T-cell (primary cell): ENCODE measurements at regions not wholly inside any gene's neighbourhood (a gene's known extent, or its start where the extent isn't known, plus 50 kb on each side); places are given as distances from the start of the nearest gene placed in this dataset.

Experiments
- ATAC-seq, 4 experiments: fragments of 200-7000 bp in 3 of 4; fragments of 150-1000 bp in 1 of 4; cut with Tn5 transposase; replicated peaks in 1 of 4; 1 replicate in 3 of 4; 2 replicates in 1 of 4; pipeline ENCODE4 v1.10.0; 2021; ENCODE audit warnings: moderate library complexity in 3 of 4, mild to moderate bottlenecking in 2 of 4, moderate number of reproducible peaks in 1 of 4
- CTCF ChIA-PET, 2 donors: fragments of 300-600 bp; sonication (Branson Sonifier 250); formaldehyde crosslinking; loops; one replicate each; lab custom pipeline; 2022; ENCODE audit warnings: antibody characterized with exemption in 2 of 2; lab: Charles Lee
- POLR2A ChIA-PET, 2 donors: fragments of 300-600 bp; sonication (Branson Sonifier 250); formaldehyde crosslinking; loops; one replicate each; lab custom pipeline; 2022; ENCODE audit warnings: antibody characterized with exemption in 2 of 2; lab: Charles Lee
- DNase-seq, 35 experiments: peaks; one replicate each; pipeline versions ENCODE4 v3.0.0 to v3.0.0-alpha.2; 2013 to 2023
- H3K27ac ChIP-seq: one replicate; pipeline ENCODE4 v1.5.1; 2013; ENCODE audit warnings: low read length
- H3K27me3 ChIP-seq, 2 experiments: replicated peaks in 1 of 2; 1 replicate in 1 of 2; 2 replicates in 1 of 2; pipeline versions ENCODE4 v1.6.1 to v1.7.0; 2013; ENCODE audit warnings: low read length in 1 of 2, mixed read lengths in 1 of 2; ENCODE audit not compliant: control insufficient read depth in 2 of 2, insufficient read depth in 2 of 2; ENCODE audit errors: extremely low read depth in 1 of 2
- H3K36me3 ChIP-seq, 2 donors: 1 replicate in 1 of 2; 2 replicates in 1 of 2; pipeline versions ENCODE4 v1.6.1 to v1.7.0; 2013; ENCODE audit warnings: low read length in 1 of 2; ENCODE audit not compliant: control insufficient read depth in 2 of 2, insufficient read depth in 1 of 2; ENCODE audit errors: extremely low read depth in 1 of 2
- H3K4me1 ChIP-seq, 2 experiments: 1 replicate in 1 of 2; 2 replicates in 1 of 2; pipeline versions ENCODE4 v1.6.1 to v1.7.0; 2013; ENCODE audit warnings: low read length in 2 of 2, mixed read lengths in 1 of 2; ENCODE audit not compliant: insufficient read depth in 2 of 2, control insufficient read depth in 1 of 2; ENCODE audit errors: extremely low read depth in 1 of 2
- H3K4me3 ChIP-seq, 2 donors: 1 replicate in 1 of 2; 2 replicates in 1 of 2; pipeline versions ENCODE4 v1.5.1 to v1.7.0; 2013; ENCODE audit warnings: mild to moderate bottlenecking in 2 of 2, low read length in 1 of 2, moderate library complexity in 1 of 2; ENCODE audit not compliant: control insufficient read depth in 1 of 2; ENCODE audit errors: extremely low read depth in 1 of 2
- H3K9me3 ChIP-seq: 2 replicates; pipeline ENCODE4 v1.7.0; 2013
- H3K27ac Mint-ChIP-seq, 2 donors: one replicate each; pipeline ENCODE4 v1.8.0; 2020 to 2021; ENCODE audit warnings: mild to moderate bottlenecking in 2 of 2, mixed read lengths in 2 of 2
- H3K27me3 Mint-ChIP-seq, 2 donors: one replicate each; pipeline ENCODE4 v1.8.0; 2021 to 2022; ENCODE audit warnings: mixed read lengths in 2 of 2
- H3K36me3 Mint-ChIP-seq: one replicate; pipeline ENCODE4 v1.8.0; 2021; ENCODE audit warnings: mixed read lengths
- H3K4me1 Mint-ChIP-seq, 3 donors: one replicate each; pipeline ENCODE4 v1.8.0; 2020 to 2022; ENCODE audit warnings: mixed read lengths in 3 of 3, mild to moderate bottlenecking in 1 of 3
- H3K4me3 Mint-ChIP-seq, 3 donors: one replicate each; pipeline ENCODE4 v1.8.0; 2020 to 2022; ENCODE audit warnings: mild to moderate bottlenecking in 3 of 3, mixed read lengths in 3 of 3, moderate library complexity in 3 of 3
- H3K9me3 Mint-ChIP-seq, 3 donors: one replicate each; pipeline ENCODE4 v1.8.0; 2020 to 2022; ENCODE audit warnings: mixed read lengths in 3 of 3
- whole genome bisulfite sequencing: methylation state at CpG from one replicate; pipeline ENCODE4 v1.1.5; 2013; ENCODE audit warnings: missing lambda C conversion rate; ENCODE audit not compliant: insufficient coverage; 5-methylcytosine and 5-hydroxymethylcytosine counted together

- 63% methylated on average over 1 of the region's 1 CpG for WGBS
These were observed 707.3 kb upstream of the FOXG1 start for GRCh38 chr14:28059254-28059653.

GRCh38 chr14:28061006-28061405 lies 705.6 kb upstream of the FOXG1 start:
- no peaks in the 10 kb centered on the region for H3K27me3 ChIP-seq
- ChIA-PET POLR2A (no interaction called here), CTCF (no interaction called here)
- no peak overlapping the region for H3K27ac ChIP-seq
- H3K9me3 ChIP-seq, result no peaks in the 10 kb centered on the region
- H3K4me1 Mint-ChIP-seq, result no peaks in the 10 kb centered on the region
- H3K4me3 Mint-ChIP-seq, result no peak overlapping the region
- H3K4me3 ChIP-seq, result no peak overlapping the region
- no peaks in the 10 kb centered on the region for H3K4me1 ChIP-seq
- no peaks in the 10 kb centered on the region for H3K36me3 Mint-ChIP-seq
- no peaks in the 10 kb centered on the region for H3K27me3 Mint-ChIP-seq
- H3K27ac Mint-ChIP-seq, result no peak overlapping the region
- DNase-seq, result no peak
- 71% methylated on average over 1 of the region's 1 CpG for WGBS
- H3K9me3 Mint-ChIP-seq, result peaks cover 18 to 33% (median 24%) of the 10 kb centered on the region in 3 donors
- ATAC-seq, result no peak
- no peaks in the 10 kb centered on the region for H3K36me3 ChIP-seq

More at GRCh38 chr14:28059254-28059653, 707.3 kb upstream of the FOXG1 start:
- Mint-ChIP-seq H3K4me3 (no peak overlapping the region), H3K9me3 (peaks cover 18 to 32% (median 29%) of the 10 kb centered on the region in 3 donors), H3K4me1 (no peaks in the 10 kb centered on the region), H3K27me3 (no peaks in the 10 kb centered on the region), H3K27ac (no peak overlapping the region), H3K36me3 (no peaks in the 10 kb centered on the region)
- H3K4me1 ChIP-seq, result no peaks in the 10 kb centered on the region
- H3K36me3 ChIP-seq, result no peaks in the 10 kb centered on the region
- H3K9me3 ChIP-seq, result no peaks in the 10 kb centered on the region
- H3K4me3 ChIP-seq, result no peak overlapping the region
- no peaks in the 10 kb centered on the region for H3K27me3 ChIP-seq
- POLR2A ChIA-PET, result no interaction called here
- CTCF ChIA-PET, result no interaction called here
- H3K27ac ChIP-seq, result no peak overlapping the region
- ATAC-seq (no peak), DNase-seq (no peak)

- no peaks in the 10 kb centered on the region for H3K36me3 Mint-ChIP-seq
- H3K4me1 Mint-ChIP-seq, result no peaks in the 10 kb centered on the region
- H3K27ac ChIP-seq, result no peak overlapping the region
- ATAC-seq (no peak), DNase-seq (no peak)
- peaks cover 20 to 32% (median 27%) of the 10 kb centered on the region in 3 donors for H3K9me3 Mint-ChIP-seq
- no peak overlapping the region for H3K4me3 ChIP-seq
- H3K27me3 Mint-ChIP-seq, result no peaks in the 10 kb centered on the region
- no peaks in the 10 kb centered on the region for H3K36me3 ChIP-seq
- ChIA-PET POLR2A (no interaction called here), CTCF (no interaction called here)
- no peak overlapping the region for H3K27ac Mint-ChIP-seq
- peaks cover 2% of the 10 kb centered on the region for H3K9me3 ChIP-seq
- no peaks in the 10 kb centered on the region for H3K4me1 ChIP-seq
- no peaks in the 10 kb centered on the region for H3K27me3 ChIP-seq
- no peak overlapping the region for H3K4me3 Mint-ChIP-seq
These were observed 689.6 kb upstream of the FOXG1 start for GRCh38 chr14:28077021-28077420.

- 93% methylated on average over 2 of the region's 3 CpGs for WGBS
- no peaks in the 10 kb centered on the region for H3K27me3 ChIP-seq
- H3K4me1 ChIP-seq, result no peaks in the 10 kb centered on the region
- ATAC-seq, result no peak
- no peak overlapping the region for H3K27ac ChIP-seq
- Mint-ChIP-seq H3K4me1 (no peaks in the 10 kb centered on the region), H3K36me3 (no peaks in the 10 kb centered on the region), H3K4me3 (no peak overlapping the region), H3K27me3 (no peaks in the 10 kb centered on the region), H3K27ac (no peak overlapping the region), H3K9me3 (peaks cover 5 to 31% (median 15%) of the 10 kb centered on the region in 3 donors)
- ChIA-PET POLR2A (no interaction called here), CTCF (no interaction called here)
- no peak for DNase-seq
- no peak overlapping the region for H3K4me3 ChIP-seq
- H3K9me3 ChIP-seq, result peaks cover 2% of the 10 kb centered on the region
- no peaks in the 10 kb centered on the region for H3K36me3 ChIP-seq
These were observed 683.2 kb upstream of the FOXG1 start for GRCh38 chr14:28083389-28083788.

GRCh38 chr14:28088125-28088524 lies 678.5 kb upstream of the FOXG1 start:
- no peaks in the 10 kb centered on the region for H3K36me3 ChIP-seq
- no peaks in the 10 kb centered on the region for H3K27me3 ChIP-seq
- DNase-seq (no peak), ATAC-seq (no peak)
- H3K4me3 Mint-ChIP-seq, result no peak overlapping the region
- no peaks in the 10 kb centered on the region for H3K4me1 Mint-ChIP-seq
- H3K27ac Mint-ChIP-seq, result no peak overlapping the region
- H3K27ac ChIP-seq, result no peak overlapping the region
- POLR2A ChIA-PET, result no interaction called here
- no peak overlapping the region for H3K4me3 ChIP-seq
- H3K27me3 Mint-ChIP-seq, result no peaks in the 10 kb centered on the region
- peaks cover 3% of the 10 kb centered on the region for H3K9me3 ChIP-seq
- no peaks in the 10 kb centered on the region for H3K4me1 ChIP-seq
- CTCF ChIA-PET, result no interaction called here
- no peaks in the 10 kb centered on the region for H3K36me3 Mint-ChIP-seq
- H3K9me3 Mint-ChIP-seq, result peaks cover 21 to 53% (median 27%) of the 10 kb centered on the region in 3 donors
- WGBS, result 83% methylated on average over 2 of the region's 5 CpGs

GRCh38 chr14:28097585-28097984 lies 669.0 kb upstream of the FOXG1 start:
- Mint-ChIP-seq H3K36me3 (no peaks in the 10 kb centered on the region), H3K27me3 (no peaks in the 10 kb centered on the region), H3K9me3 (peaks cover 4 to 19% (median 6%) of the 10 kb centered on the region in 3 donors), H3K4me1 (no peaks in the 10 kb centered on the region), H3K27ac (no peak overlapping the region), H3K4me3 (no peak overlapping the region)
- H3K9me3 ChIP-seq, result peaks cover 3% of the 10 kb centered on the region
- ATAC-seq (no peak), DNase-seq (no peak)
- H3K36me3 ChIP-seq, result no peaks in the 10 kb centered on the region
- H3K4me3 ChIP-seq, result no peak overlapping the region
- ChIA-PET CTCF (no interaction called here), POLR2A (no interaction called here)
- no peaks in the 10 kb centered on the region for H3K27me3 ChIP-seq
- no peaks in the 10 kb centered on the region for H3K4me1 ChIP-seq
- H3K27ac ChIP-seq, result no peak overlapping the region

- Histone ChIP-seq H3K4me1 (no peaks in the 10 kb centered on the region), H3K36me3 (no peaks in the 10 kb centered on the region), H3K4me3 (no peak overlapping the region), H3K27me3 (no peaks in the 10 kb centered on the region), H3K27ac (no peak overlapping the region), H3K9me3 (no peaks in the 10 kb centered on the region)
- no peak overlapping the region for H3K4me3 Mint-ChIP-seq
- no peaks in the 10 kb centered on the region for H3K36me3 Mint-ChIP-seq
- CTCF ChIA-PET, result interaction anchor here in 1 of 2 donors (0.6 kb wide), 1 partner anchor 232 kb away, joined by 4 read pairs; no protein-coding TSS in a partner anchor
- DNase-seq, result no peak
- WGBS, result no CpG with 5 or more reads among the region's 1 CpG
- H3K27me3 Mint-ChIP-seq, result no peaks in the 10 kb centered on the region
- no peaks in the 10 kb centered on the region for H3K4me1 Mint-ChIP-seq
- H3K27ac Mint-ChIP-seq, result no peak overlapping the region
- no peak for ATAC-seq
- H3K9me3 Mint-ChIP-seq, result peaks cover 4 to 19% (median 7%) of the 10 kb centered on the region in 3 donors
- POLR2A ChIA-PET, result interaction anchor here in 1 of 2 donors (0.6 kb wide), 1 partner anchor 102 kb away, joined by 3 read pairs; no protein-coding TSS in a partner anchor
These were observed 667.7 kb upstream of the FOXG1 start for GRCh38 chr14:28098856-28099255.
